Esophagus mucosa (tissue), 1 donor: ENCODE measurements at regions not wholly inside any gene's neighbourhood (a gene's known extent, or its start where the extent isn't known, plus 50 kb on each side); places are given as distances from the start of the nearest gene placed in this dataset.
A peak's percentile ranks its signal among the peaks of the same experiment; 100 is the strongest.
"Not testable (repeated sequence)": the region's sequence is repeated elsewhere in the genome, so short reads cannot be mapped to it uniquely, and the experiment has no call there.

Source experiments
- ATAC-seq: fragments of 200-7000 bp; cut with Tn5 transposase; one replicate; pipeline ENCODE4 v1.9.1; 2020
- donor health status: DM: yes; HTN: yes; CAD: no.

- no peak for ATAC-seq
These were observed 70.0 kb upstream of the CD2AP start for GRCh38 chr6:47407300-47408281.

GRCh38 chr6:47413752-47414422 lies 63.7 kb upstream of the CD2AP start:
- peak; percentile 85 for ATAC-seq

- peak; percentile 33 for ATAC-seq
These were observed 63.0 kb upstream of the CD2AP start for GRCh38 chr6:47414423-47415167.

GRCh38 chr6:47416396-47417345 lies 60.9 kb upstream of the CD2AP start:
- ATAC-seq, result no peak

GRCh38 chr6:47419621-47420020 lies 58.0 kb upstream of the CD2AP start:
- no peak for ATAC-seq

GRCh38 chr6:47420394-47421371 lies 56.9 kb upstream of the CD2AP start:
- ATAC-seq, result no peak

GRCh38 chr6:47423079-47423478 lies 54.5 kb upstream of the CD2AP start:
- ATAC-seq, result no peak

- no peak for ATAC-seq
These were observed 53.2 kb upstream of the CD2AP start for GRCh38 chr6:47424436-47424836.

- ATAC-seq, result not testable (repeated sequence)
These were observed 51.9 kb upstream of the CD2AP start for GRCh38 chr6:47425724-47426123.

GRCh38 chr6:47426524-47427302 lies 50.9 kb upstream of the CD2AP start:
- no peak for ATAC-seq

GRCh38 chr6:47427680-47428079 lies 49.9 kb upstream of the CD2AP start:
- no peak for ATAC-seq
